ENCODE measurements at regions not wholly inside any gene's neighbourhood (a gene's known extent, or its start where the extent isn't known, plus 50 kb on each side); places are given as distances from the start of the nearest gene placed in this dataset.

DNA sequence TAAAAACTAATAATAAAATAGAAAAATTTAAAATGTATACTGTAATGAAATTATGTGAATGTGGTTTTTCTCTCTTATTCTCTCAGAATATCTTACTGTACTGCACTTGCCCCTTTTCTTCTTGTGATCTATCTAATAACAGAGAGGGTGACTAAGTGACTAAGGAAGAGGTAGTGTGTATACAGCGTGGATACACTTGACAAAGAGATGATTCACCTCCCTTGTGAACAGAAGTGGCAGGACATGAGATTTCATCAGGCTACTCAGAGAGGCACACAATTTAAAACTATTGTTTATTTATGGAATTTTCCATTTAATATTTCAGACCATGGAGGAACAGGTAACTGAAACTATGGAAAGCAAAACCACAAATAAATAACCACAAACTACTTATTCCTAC, 806.6 kb upstream of the GHITM start:
- intact Hi-C loops (cut with DNase I) = no loop called here
- DNase-seq (ENCODE audit: low spot score) = no peak

- intact Hi-C loops (cut with DNase I) = no loop called here
- DNase-seq (ENCODE audit: low spot score) = no peak
Measured at GRCh38 chr10:83333566-83333965, 805.7 kb upstream of the GHITM start.

DNA sequence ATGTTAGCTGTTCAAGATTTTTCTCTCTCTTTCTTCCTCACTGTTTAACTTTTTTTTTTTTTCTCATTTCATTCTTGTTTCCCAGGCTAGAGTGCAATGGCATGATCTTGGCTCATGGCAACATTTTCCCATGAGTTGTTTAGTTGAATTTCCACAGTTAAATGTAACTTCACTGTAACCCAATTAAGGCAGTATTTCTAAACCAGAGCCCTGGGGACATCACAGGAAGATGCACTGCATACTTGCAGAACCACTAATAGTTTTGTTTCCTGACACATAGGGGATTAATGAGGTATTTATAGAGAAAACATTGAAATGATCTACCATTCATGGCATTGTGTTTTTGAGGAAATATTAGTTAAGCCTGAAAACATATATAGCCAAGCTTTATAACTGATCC, 795.6 kb upstream of the GHITM start:
- no peak for DNase-seq (ENCODE audit: low spot score)
- intact Hi-C loops (cut with DNase I) = no loop called here

DNA sequence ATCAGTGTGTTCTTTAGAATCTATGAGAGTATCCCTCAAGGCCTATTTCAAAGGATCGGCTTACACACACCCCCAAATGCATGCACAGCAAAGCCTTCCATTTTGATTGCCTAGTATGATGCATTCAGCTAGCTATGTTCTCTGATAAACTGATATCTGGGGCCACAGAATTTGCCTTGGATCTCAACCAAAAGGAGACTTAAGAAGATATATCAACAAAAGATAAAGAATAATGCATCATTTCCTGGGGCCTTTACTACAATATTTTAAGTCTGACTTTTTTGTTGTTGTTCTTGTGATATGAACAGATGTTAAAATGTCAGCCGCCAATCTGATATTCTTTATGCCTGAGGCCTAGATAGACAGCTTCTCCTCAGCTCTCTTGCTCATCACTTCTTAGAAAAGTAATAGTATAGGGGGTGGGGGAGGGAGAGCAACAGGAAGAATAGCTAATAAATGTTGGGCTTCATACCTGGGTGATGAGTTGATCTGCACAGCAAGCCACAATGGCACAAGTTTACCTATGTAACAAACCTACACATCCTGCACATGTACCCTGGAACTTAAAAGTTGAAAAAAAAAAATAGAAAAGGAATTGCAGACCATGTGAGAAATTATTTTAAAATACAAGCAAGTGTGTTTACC, 792.9 kb upstream of the GHITM start:
- intact Hi-C loops (cut with DNase I) = no loop called here
- DNase-seq (ENCODE audit: low spot score) = no peak

DNA sequence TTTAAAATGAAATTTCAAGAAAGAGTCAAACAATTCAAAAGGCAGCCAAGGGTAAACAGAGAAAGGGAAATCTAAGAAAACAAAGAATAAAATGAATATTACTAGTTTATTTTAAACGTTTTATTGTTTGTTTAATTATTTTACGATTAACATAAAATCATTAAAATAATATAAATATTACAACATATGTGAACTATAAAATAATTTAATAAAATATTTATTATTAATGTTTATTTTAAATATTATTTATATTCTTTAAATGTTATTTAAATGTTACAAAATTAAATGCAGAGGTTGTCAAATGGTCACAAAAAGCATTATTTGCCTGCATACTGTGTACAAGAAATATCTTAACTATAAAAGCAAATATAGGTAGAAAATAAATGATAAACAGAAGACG, 786.7 kb upstream of the GHITM start:
- intact Hi-C loops (cut with DNase I) = no loop called here
- DNase-seq (ENCODE audit: low spot score) = no peak

DNA sequence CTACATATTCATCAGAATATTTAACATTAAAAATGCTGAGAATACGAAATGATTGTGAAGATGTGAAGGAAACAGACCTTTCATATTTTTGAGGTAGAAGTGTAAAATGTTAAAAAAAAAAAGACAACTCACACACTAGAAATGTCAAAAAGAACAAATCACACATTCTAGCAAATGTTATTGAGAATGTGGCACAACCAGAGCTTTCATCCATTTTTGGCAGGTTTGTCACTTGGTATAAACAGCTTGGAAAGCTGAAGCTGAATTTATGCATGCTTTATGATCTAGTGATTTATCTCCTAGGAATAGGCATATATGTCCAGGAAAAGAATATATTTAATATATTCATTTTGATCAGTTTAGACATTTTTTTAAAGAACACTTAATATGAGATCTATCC, 784.9 kb upstream of the GHITM start:
- no peak for DNase-seq (ENCODE audit: low spot score)
- intact Hi-C loops (cut with DNase I) = no loop called here

GRCh38 chr10:83357004-83357403, 782.3 kb upstream of the GHITM start:
- intact Hi-C loops (cut with DNase I) = no loop called here
- DNase-seq (ENCODE audit: low spot score) = no peak

DNA sequence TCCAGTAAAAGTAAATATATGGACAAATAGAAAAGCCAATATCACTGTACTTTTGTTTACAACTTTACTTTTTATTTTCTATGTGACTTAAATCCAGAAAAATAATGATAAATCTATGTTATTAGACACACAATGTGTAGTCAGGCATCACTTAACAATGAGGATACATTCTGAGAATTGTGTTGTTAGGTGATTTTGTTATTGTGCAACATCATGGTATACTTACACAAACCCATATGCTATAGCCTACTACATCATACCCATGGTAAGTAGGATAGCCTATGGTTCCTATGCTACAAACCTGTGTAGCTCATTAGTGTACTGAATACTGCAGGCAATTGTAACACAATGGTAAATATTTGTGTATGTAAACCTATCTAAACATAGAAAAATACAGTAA, 781.7 kb upstream of the GHITM start:
- intact Hi-C loops (cut with DNase I) = no loop called here
- no peak for DNase-seq (ENCODE audit: low spot score)

- intact Hi-C loops (cut with DNase I) = no loop called here
- DNase-seq (ENCODE audit: low spot score) = no peak
Measured at GRCh38 chr10:83367036-83367435, 772.3 kb upstream of the GHITM start.

DNA sequence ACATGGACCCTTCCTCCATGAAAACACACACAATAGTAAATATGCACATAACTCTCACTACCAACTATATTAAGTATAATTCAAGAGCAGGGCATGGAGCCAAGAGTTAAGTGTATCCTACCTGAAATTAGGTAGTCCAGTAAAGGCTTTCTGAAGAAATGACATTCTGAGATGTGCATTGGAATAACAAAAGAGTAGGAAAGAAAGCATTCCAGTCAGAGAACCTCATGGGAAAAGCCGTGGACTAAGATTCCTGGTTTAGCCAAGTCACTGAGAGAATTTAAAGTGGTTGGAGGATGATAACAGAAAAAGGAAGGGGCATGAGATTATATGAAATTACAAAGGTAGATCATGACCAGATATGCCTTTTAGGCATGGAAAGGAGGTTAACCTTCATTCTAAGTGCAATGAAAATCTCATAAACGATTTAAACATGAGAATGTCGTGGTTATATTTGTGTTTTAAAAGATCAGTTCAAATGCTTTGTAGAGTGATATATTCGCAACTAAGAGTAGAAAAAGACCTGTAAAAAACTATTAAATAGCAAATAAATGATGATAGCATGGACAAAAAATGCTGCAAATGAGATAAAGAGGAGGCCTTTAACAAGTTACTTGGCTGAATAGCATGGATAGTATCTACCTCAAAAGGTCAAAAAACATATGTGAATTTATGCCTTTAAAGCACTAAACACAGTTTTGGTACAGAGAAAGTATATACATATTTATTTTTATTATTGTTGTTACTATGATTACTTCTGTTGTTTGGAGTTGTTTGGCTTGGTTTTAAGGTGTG, 767.4 kb upstream of the GHITM start:
- intact Hi-C loops (cut with DNase I) = no loop called here
- DNase-seq (ENCODE audit: low spot score) = no peak

DNA sequence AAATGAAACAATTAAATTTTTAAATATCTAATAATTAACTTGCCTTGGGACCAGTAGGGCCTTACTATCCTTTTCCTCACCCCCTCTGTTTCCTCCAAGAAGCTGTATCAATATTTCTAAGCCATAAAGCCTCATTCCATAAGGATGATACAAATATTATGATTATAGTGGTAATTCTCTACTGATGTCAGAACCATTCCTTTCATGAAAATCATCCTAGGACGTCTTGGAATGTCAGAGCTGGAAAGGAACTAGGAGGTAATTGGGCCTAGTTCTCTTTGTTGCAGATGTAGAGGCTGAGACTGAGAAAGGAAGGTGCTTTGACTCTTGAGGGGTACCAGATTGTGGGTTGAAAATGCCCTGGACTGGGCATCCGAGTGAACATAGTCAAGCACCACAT, 766.7 kb upstream of the GHITM start:
- no peak for DNase-seq (ENCODE audit: low spot score)
- intact Hi-C loops (cut with DNase I) = no loop called here

GRCh38 chr10:83373671-83374070, 765.6 kb upstream of the GHITM start:
- no peak for DNase-seq (ENCODE audit: low spot score)
- intact Hi-C loops (cut with DNase I) = no loop called here

GRCh38 chr10:83374741-83375140, 764.6 kb upstream of the GHITM start:
- intact Hi-C loops (cut with DNase I) = no loop called here

GRCh38 chr10:83375274-83375673, 764.0 kb upstream of the GHITM start:
- DNase-seq (ENCODE audit: low spot score) = no peak
- intact Hi-C loops (cut with DNase I) = no loop called here

More at GRCh38 chr10:83374741-83375140, 764.6 kb upstream of the GHITM start:
- no peak for DNase-seq (ENCODE audit: low spot score)

- intact Hi-C loops (cut with DNase I) = no loop called here
- no peak for DNase-seq (ENCODE audit: low spot score)
Measured at GRCh38 chr10:83397806-83398205, 741.5 kb upstream of the GHITM start.

- intact Hi-C loops (cut with DNase I) = no loop called here
Measured at GRCh38 chr10:83410570-83410969, 728.7 kb upstream of the GHITM start.

GRCh38 chr10:83425306-83425705, 714.0 kb upstream of the GHITM start:
- no peak for DNase-seq (ENCODE audit: low spot score)
- intact Hi-C loops (cut with DNase I) = no loop called here

More at GRCh38 chr10:83410570-83410969, 728.7 kb upstream of the GHITM start:
- no peak for DNase-seq (ENCODE audit: low spot score)

- intact Hi-C loops (cut with DNase I) = no loop called here
- DNase-seq (ENCODE audit: low spot score) = no peak
Measured at GRCh38 chr10:83427101-83427500, 712.2 kb upstream of the GHITM start.

DNA sequence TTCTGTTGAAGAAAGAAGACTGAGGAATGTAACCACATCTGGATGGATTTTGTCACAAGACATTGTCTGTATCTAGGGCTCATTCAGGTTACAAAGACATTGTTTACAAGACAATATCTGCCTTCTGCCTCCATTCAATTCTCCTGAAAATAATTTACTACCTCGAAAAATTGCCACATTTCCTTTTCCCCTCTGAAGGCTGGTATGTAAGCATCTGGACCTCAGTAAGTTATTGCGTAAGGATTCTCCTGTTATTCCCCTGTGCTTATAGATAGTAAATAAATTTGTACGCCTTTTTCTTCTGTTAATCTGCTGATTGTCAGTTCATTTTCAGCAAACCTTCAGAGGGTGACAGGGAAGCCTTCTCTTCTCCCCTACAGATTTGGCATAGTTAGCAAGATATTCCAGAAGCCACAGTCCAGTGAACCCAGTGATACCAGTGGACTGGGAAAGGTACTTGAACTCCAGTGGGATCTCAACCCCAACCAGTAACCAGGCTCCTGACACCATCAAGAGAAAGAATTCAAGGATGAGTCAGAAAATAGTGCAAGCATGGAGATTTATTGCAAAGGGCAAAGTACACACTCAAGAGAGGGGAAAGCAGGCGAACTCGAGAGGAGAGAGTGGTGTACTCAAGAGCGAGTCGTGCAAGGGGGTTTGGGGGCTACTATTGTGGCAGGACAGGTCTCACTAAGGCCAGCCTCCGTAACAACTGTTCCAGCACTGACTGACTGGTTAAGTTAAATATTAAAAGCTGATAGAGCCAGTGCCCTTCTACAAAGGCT, 706.9 kb upstream of the GHITM start:
- no peak for DNase-seq (ENCODE audit: low spot score)

GRCh38 chr10:83433705-83434104, 705.6 kb upstream of the GHITM start:
- DNase-seq (ENCODE audit: low spot score) = no peak
- intact Hi-C loops (cut with DNase I) = no loop called here

More for the DNA sequence above, 706.9 kb upstream of the GHITM start:
- intact Hi-C loops (cut with DNase I) = no loop called here

- DNase-seq (ENCODE audit: low spot score) = no peak
- intact Hi-C loops (cut with DNase I) = no loop called here
Measured at GRCh38 chr10:83448013-83448412, 691.3 kb upstream of the GHITM start.
